C4-2B (cell line): ENCODE measurements at regions not wholly inside any gene's neighbourhood (a gene's known extent, or its start where the extent isn't known, plus 50 kb on each side); places are given as distances from the start of the nearest gene placed in this dataset.

Experiments
- ZFX ChIP-seq: fragments of 450-650 bp; IDR thresholded peaks from 2 replicates; pipeline ENCODE4 v1.6.1; 2017
- TF ChIP-seq, protein P1 (sequence below): fragments of 450-650 bp; conservative IDR thresholded peaks from 2 replicates; pipeline ENCODE4 v1.5.1; 2017; ENCODE audit warnings: mild to moderate bottlenecking

DNA sequence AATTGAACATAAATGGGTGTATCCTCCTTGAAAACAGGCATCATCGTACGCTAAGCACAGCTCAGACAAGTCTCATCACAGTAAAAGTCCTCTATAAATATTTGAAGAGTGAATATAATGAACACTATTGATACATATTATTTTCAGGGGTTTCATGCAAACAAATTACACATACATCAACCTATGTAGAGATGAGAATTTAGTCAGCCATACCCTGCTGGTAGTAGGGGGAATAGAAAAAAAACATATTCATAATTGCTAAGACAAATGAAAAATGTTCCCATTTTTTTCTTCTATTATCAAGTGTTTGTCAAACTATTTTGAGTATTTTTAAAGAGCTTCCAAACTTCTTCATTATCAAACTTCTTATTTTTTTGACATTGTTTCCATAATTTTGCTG, 205.6 kb upstream of the SOX5 start:
- TF ChIP-seq, protein P1, sequence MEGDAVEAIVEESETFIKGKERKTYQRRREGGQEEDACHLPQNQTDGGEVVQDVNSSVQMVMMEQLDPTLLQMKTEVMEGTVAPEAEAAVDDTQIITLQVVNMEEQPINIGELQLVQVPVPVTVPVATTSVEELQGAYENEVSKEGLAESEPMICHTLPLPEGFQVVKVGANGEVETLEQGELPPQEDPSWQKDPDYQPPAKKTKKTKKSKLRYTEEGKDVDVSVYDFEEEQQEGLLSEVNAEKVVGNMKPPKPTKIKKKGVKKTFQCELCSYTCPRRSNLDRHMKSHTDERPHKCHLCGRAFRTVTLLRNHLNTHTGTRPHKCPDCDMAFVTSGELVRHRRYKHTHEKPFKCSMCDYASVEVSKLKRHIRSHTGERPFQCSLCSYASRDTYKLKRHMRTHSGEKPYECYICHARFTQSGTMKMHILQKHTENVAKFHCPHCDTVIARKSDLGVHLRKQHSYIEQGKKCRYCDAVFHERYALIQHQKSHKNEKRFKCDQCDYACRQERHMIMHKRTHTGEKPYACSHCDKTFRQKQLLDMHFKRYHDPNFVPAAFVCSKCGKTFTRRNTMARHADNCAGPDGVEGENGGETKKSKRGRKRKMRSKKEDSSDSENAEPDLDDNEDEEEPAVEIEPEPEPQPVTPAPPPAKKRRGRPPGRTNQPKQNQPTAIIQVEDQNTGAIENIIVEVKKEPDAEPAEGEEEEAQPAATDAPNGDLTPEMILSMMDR, result no peak
- TF ChIP-seq ZFX, result no peak
